ENCODE measurements at regions not wholly inside any gene's neighbourhood (a gene's known extent, or its start where the extent isn't known, plus 50 kb on each side); places are given as distances from the start of the nearest gene placed in this dataset.

DNA sequence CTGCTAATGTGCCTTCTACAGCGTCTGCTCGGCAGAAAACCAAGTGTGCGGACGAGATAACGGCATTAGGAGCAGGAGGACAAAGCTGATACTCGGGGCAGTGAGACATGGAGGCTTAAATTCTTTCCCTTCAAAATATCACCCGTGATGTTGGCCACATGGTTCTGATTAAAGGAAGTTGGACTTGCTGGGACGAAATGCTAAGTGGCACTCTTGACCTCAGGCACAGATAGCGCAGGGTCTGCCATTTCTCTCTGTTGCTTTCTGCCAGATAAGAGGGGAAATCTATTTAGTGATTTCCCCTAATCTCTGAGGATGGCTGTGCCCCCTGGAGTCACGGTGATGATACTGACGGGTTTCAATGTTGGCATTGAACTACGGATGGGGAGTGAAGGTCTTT, 509.6 kb upstream of the EEF2KMT start:
- DNase-seq = no peak

DNA sequence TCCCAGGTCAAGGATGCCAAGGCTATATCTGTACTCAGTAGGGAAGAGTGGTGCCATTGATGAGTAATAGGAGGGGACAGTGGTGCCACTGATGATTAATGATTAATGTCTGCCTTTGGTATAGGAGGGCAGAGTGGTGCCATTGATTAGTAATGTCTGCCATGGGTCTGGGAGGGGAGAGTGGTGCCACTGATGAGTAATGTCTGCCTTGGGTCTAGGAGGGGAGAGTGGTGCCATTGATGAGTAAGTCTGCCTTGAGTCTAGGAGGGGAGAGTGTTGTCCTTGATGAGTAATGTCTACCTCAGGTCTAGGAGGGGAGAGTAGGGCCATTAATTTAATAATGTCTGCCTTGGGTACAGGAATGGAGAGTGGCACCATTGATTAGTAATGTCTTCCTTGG, 507.8 kb upstream of the EEF2KMT start:
- no peak for DNase-seq

DNA sequence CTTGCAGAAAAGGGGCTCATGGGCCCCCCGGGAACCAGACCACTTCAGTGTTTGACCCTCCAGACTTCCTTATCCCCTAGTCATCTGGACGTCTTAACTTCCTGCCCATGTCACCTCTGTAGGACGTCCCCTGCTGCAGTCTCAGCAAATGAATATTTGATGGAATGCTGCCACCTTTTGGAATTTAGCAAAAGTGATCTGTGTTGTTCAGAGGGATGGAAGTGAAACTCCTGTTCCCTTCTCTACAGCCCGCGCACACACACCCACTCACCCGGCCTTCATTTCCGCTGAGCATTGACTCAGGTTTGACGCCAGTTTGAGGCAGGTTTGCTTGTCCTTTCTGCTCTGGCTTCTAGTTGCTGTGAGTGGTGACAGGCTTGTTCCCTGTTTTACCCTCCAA, 507.2 kb upstream of the EEF2KMT start:
- no peak for DNase-seq

DNA sequence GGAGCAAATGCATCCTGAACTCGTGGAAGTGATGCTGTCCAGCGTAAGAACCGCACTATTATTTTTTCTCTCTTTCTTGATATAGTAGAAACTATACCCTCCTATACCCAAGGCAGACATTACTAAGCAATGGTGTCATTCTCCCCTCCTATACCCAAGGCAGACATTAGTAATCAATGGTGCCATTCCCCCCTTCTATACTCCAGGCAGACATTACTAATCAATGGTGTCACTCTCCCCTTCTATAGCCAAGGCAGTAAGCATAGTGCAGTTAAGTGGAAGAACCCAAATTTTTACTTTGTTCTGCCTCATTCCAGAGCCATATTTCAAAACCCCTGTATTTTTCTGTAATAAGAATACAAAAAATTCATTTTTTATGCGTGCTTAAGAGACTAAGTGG, 506.2 kb upstream of the EEF2KMT start:
- DNase-seq = no peak

DNA sequence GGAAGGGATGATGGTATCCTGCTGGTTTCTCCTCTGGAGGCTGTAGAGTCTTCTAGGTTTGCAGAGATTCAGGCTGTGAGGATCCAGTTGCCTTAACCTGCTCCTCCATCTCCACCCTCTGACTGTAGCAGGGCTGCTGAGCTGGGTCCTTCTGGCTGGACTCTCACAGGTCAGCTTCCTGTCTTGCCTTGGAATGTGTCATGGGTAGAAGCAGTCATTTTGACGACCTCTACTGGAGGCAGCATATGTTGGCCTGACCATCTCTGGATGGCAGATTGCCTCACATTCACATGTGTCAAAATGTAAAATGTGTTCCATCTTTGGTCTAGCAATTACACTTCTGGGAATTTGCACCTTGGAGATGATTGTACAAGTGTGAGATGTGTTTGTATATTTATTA, 504.4 kb upstream of the EEF2KMT start:
- no peak for DNase-seq

DNA sequence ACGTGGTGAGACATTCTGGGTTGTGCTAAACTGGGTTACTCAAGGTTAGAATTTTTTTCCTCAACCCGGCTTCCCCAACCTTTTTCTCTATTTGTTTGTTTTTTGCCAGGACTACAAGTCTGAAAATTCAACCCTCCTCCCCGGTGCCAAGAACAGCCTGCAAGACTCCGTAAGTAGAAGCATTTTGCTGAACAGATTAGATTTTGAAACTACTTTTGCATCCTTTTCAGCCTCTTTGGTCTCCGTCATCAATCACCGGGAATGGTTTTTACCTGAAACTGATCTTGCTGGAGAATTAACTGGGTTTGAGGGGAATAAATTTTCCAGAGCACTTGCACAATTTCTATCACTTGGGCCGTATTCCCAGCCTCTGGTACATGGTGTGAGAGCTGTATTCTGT, 501.2 kb upstream of the EEF2KMT start:
- no peak for DNase-seq

DNA sequence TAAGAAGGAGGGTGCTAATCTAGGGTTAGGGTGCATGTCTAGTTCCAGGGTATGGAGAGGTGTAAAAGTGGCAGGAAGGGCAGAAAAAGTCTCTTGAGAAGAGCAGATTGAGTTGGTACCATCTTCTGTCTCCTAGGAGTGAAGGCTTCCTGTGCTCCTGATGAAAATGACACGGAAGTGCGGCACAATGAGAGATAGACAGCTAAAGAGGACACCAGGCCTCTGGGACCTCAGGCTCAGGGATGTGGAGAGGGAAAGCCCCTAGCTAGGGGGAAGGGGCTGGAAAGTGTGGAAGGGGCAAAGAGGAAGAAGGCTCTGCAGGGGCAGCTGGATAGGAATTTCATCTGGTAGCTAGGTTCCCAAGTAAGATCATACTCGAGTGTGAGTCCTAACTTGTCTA, 498.3 kb upstream of the EEF2KMT start:
- no peak for DNase-seq

DNA sequence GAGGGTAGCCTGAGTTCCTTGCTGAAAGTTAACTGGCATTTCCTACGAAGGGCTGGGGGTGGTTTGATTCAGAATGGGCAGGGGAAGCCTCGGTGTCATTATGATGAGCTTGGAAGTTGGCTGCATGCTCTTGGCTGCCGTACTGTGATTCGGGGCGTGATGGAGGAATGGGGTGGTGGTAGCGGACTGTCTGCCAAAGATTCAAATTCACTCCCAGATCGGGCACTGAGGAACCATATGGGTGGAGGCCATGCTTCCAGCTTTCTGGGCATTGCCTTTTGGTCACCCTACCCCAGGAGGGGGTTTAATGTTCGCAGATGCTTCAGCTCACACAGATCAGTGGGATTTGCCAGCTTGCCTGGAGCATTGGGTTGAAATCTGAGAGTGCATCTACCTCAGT, 492.8 kb upstream of the EEF2KMT start:
- DNase-seq = no peak

DNA sequence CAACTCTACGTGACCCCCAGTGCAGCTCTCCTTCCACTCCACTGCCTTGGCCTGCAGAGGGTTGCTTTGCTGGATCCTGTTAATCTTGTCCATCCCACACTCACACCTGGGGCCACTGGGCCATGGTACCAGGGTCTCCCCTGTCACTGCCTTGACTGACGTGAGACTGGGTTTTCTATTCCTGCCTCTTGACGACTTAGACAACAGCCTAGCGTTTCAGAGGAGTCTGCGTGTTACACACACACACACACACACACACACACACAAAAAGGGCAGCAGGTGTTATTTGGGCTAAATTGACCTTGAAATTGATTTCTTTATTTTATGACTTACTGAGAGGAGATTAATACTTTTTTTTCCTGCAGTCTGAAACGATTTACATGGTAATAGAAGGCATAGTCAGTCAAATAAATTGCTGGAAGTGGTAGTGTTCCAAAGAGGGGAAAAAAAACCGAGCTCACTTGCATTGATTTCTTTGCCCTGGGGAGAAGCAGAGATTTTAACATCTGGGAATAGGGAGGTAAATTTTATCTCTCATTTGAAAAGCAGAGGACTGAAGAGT, 492.3 kb upstream of the EEF2KMT start:
- DNase-seq = no peak

DNA sequence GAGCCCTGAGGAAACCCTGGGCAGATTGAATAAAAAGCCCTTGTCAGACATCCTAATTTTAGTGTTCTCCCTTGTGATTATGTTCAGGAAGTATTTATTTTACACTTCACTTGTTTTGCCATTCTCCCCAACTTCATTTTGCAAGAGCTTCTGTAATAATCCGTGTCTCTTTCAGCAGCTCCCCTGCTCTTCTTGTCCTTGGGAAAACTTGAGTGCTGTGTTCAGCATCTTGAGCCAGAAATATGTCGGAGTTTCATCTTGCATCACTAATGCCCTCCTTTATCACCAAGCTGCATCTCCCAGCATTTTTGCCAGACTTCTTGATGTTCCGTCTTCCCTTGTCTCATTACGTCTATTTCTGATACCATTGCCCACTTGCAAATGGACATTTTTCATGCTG, 486.5 kb upstream of the EEF2KMT start:
- DNase-seq = no peak

DNA sequence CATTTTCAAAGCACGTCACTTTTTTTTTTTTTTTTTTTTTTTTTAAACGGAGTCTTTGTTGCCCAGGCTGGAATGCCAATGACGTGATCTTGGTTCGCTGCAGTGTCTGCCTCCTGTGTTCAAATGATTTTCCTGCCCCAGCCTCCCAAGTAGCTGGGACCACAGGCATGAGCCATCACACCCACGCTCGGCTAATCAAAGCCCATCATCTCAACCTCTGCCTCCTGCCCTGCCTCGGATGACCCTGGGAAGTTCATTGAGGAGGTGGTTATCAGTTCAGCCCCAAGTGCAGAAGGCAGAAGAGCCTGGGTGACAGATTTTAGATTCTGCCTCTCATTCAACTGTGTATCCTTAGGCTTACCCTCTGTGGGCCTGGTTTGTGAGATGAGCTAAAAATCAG, 484.9 kb upstream of the EEF2KMT start:
- DNase-seq = no peak

DNA sequence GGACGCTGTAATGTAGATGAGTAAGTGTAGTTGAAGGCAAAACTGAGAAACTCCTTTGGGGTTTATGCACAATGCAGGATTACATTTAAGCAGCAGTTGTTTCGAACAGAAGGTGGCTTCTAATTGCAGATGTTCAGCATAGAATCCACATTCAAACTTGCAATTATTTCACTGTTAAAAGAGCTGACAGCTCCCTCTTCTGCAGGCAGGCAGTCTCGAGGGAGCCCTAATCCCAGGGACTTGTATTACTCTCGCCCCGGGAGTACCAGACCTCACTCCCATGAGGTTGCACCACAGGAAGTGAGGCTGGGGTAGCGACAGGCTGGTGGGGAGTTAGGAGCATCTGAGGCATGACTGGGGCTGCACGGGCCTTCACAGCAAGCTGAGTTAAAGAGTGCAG, 484.3 kb upstream of the EEF2KMT start:
- no peak for DNase-seq

DNA sequence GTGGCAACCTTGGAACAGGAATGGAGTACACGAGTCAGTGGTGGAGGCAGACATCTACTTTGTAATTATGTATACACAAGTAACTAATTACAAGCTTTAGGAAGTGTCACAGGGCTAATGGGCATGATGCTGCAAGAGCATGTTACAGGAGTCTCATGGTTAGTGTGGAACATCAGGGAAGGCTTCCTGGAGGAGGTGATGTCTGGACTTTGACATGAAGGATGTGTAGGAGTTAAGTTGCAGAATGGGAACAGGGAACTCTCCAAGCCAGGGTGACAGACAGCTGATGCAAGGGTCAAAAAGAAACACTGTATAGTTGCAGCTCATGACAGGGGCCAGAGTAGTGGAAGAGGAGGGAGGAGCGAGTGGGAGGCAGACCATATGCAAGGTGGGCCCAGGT, 483.8 kb upstream of the EEF2KMT start:
- no peak for DNase-seq

DNA sequence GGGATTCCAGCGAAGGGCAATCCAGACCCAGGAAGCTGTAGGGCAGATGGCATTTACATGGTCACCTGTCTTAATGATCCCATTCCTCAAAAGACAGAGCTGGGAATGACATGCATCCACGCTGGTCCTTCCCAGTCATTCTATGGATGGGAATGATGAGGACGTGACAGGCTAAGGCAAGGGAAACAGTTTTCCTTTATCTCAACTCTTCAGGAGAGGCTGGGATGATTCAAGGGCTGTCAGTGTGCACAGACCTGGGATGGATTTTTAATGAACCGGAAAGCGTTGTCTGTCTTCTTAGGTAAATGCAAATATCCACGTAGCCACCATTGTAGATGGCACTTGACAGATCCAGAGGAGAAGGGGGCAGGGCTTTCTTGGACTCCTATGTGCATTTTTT, 483.2 kb upstream of the EEF2KMT start:
- no peak for DNase-seq

DNA sequence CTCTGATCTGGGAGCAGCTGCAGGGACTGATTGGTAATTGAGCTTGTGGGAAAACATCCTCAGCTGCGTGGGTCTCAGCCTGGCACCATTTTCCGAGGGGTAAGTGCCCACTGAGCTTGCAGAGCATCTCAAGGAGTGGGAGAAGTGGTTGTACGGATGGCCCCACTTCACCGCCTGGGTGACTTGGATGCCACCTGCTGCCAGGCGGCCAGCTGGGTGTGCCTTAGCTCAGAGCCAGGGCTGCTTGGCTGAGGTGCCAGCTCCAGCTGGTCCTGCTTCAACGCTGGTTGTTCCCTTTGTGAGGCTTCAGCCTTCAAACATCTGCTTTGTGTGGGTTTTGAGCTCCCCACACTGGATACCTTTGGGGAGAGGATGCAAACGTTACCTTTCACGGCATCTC, 482.7 kb upstream of the EEF2KMT start:
- no peak for DNase-seq

DNA sequence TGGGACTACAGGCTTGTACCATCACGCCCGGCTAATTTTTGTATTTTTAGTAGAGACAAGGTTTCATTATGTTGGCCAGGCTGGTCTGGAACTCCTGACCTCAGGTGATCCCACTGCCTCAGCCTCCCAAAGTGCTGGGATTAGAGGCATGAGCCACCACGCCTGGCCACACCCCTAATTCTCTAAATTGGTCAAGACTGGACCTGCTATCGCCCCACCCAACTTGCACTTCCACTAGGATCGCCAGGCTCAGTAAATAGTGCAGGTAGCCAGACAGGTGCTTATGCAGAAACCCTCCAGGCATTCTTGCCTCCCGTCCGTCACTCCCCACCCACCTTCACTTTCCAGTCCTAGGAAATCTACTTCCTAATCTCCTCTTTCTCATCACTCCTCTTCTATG, 481.4 kb upstream of the EEF2KMT start:
- no peak for DNase-seq

DNA sequence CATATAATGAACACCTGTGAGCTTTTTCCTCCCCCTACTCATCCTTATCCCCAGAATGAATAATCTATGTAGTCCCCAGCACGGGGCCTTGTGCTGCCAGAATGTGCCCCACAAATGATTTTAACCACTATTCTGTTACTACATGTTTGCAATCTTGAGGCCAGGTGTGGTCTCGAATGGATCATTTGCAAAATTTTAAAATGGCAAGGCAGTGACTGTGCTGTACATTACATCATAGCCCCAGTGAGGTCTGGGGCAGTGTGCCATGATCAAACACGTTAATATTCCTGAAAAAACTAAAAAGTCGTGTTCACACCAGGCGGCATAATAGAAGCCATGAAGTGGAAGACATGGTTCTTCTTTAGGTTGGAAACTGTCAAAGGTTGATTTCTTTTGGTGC, 479.9 kb upstream of the EEF2KMT start:
- no peak for DNase-seq

DNA sequence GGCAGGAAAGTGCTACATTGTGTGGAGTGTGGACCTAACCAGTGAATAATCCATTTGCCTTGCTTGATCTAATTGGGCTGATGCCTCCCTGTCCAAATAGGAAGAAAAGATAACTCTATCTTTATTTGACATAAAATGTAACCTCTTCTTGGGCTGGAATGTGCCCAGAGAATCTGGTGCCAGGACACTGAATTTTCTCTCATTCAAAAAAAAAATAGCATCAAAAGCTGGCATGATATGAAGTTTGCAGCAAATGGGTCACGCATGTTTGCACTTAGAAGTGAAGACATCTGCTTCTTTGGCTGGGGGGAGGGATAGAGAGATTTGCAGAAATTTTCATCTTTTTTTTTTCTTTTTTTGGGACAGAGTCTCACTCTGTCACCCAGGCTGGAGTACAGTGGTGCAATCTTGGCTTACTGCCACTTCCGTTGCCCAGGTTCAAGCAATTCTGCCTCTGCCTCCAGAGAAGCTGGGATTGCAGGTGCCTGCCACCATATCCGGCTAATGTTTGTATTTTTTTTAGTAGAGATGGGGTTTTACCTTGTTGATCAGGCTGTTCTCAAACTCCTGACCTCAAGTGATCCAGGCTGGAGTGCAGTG, 478.2 kb upstream of the EEF2KMT start:
- no peak for DNase-seq

DNA sequence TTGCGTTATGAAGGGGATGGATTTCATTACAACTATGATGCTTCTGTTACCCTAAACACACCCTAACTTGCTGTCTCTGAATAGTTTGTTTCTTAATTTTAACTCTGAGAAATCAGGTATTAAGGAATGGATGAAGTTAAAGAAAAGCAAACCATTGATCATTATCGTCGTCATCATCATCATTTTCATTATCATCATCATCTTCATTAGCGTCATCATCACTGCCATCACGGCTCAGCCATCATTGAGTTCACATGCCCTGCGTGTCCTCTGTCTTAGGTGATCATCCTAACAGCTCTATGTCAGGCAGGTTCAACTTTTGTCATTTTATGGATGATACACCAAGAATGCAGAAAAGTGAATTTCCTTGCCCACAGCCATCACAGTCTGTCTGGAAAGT, 477.5 kb upstream of the EEF2KMT start:
- DNase-seq = no peak

DNA sequence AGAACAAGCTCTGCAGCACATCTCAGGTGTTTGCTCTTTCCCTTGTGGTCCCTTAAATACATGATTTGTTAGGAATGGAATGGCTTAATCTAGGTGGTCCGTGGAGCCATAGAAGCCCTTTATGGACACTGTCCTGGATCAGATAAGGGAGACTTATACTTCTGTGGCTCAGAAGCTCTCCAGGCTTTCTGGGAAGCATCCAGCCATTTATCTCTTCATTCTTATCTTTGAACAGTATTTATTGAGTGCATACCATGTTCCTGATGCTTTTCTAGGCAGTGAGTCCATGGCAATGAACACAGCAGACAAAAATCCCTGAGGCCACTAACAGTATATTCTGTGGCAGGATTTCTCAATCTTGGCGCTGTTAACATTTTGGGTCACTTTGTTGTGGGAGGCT, 474.5 kb upstream of the EEF2KMT start:
- DNase-seq = no peak

DNA sequence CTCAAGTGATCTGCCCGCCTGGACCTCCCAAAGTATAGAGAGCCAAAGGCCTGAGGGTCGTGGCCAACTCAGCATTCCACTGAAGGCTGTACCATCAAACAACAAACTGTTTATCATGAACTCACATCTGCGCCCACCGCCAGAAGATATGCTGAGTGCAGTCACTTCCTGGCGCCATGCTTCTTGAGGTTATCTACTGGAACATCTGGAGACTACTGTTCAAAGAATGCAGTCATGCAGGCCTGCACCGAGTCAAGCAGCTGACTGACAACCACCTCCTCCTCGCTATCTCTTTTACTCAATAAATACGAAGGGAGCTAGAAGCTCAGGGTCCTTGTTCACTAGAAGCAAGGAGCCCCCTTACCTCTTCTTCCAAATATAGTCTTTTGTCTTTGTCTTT, 473.9 kb upstream of the EEF2KMT start:
- no peak for DNase-seq

DNA sequence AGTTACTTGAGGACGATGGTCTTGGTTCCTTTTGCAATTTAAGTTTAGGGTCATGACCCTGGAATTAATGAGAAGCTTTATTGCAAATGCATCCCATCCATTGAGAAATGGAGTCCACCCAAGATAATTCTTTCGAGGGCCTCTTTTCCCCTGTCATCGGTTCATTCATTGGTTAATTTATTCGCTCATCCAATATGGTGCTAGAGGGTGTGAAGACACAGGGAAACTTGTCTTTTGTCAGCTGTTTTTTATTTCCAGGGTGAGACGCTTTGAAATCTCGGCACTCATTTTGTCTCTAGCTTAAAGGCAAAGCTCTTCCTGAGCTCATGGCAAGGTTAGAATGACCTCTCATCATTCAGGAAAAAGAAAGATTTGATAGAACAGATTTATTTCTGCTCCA, 464.2 kb upstream of the EEF2KMT start:
- DNase-seq = no peak

DNA sequence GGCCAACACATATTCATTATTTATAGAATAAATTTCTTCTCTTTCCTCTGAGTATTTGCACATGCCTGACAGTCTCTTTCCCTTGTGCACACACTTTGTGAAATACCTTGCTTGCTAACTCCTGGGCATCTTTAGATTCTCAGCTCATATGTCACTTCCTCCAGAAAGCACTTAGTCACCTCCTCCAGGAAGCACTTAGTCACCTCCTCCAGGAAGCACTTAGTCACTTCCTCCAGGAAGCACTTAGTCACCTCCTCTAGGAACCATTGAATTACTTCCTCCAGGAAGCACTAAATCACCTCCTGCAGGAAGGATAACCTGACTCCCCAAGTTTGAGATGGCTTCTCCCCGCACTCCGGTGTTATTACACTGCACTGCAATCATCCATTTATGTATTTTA, 462.5 kb upstream of the EEF2KMT start:
- no peak for DNase-seq

DNA sequence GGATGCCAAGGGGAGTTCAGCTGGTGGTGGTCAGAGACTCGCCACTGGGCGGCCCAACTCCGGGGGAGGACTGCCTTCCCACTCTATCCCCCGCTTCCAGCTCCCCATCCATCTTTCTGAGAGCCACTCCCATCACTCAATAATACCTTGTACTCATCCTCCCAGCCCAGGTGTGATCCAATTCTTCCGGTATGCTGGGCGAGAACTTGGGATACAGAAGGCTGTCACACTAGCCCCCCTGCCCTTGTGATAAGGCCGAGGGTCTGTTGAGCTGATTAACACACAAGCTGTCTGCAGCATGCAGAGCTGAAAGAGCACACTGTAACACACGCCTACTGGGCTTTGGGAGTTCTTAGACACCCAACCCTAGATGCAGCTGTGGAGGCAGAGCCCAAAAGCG, 460.4 kb upstream of the EEF2KMT start:
- no peak for DNase-seq

DNA sequence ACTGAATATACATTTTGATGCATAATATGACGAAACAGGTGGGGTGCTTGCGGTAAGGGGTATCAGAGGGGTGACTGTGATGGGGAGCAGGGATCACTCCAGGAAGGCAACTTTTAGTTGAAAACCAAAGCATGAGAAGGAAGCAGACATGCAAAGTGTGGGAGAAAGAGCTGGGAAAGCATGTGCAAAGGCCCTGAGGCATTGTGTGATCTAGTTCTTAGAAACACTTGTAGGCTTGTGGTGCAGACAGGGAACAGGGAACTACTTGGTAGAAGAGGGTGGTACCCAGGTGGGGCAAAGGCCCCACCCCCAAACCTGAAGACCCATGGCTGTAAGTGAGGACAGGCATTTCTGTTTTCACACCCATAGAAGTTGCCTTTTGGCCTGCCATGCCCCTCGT, 459.9 kb upstream of the EEF2KMT start:
- DNase-seq = no peak
